Erythroblast (primary cell): ENCODE measurements at regions not wholly inside any gene's neighbourhood (a gene's known extent, or its start where the extent isn't known, plus 50 kb on each side); places are given as distances from the start of the nearest gene placed in this dataset.

ENCODE experiments used
- GATA1 ChIP-seq: IDR thresholded peaks from 2 replicates; pipeline ENCODE4 v1.6.1; 2011; ENCODE audit warnings: low read depth, mild to moderate bottlenecking, control low read depth, low read length, moderate library complexity
- POLR2A ChIP-seq: IDR thresholded peaks from 2 replicates; pipeline ENCODE4 v1.6.1; 2011; ENCODE audit warnings: mild to moderate bottlenecking, low read length

DNA sequence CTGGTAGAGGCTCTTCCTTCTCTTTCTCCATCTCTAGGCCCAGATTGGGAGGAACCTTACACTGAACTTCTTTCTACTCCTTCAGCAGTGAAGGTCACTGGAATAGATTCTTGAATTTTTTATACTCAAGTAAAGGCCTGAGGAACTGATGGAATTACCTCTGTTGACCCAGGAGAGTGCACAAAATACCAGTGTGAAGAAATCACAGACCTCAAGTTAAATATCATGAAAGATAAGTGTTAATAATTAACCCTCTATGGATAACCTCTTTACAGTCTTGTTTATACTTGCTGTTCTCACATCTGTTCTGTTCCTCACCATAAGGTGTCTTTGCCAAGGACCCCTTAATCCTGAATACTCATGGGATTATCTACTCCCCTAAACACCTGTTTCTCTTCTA is 244.4 kb upstream of the STAC start:
- no peak for TF ChIP-seq POLR2A
- TF ChIP-seq GATA1: no peak
